GM12878 (cell line): ENCODE measurements at regions not wholly inside any gene's neighbourhood (a gene's known extent, or its start where the extent isn't known, plus 50 kb on each side); places are given as distances from the start of the nearest gene placed in this dataset.

Experiments
- ATAC-seq: fragments of 200-7000 bp; cut with Tn5 transposase; 3 replicates; pipeline ENCODE4 v1.9.1; 2020; ENCODE audit warnings: mild to moderate bottlenecking, moderate library complexity
- BruUV-seq: library from RNA; stranded (reverse); fragments of 400-500 nt; replicated peaks from 2 replicates; lab custom pipeline; 2021; lab: Mats Ljungman, UMichigan
- CTCF ChIA-PET: fragments of 300-600 bp; sonication (Branson Sonifier 250); formaldehyde crosslinking; extraction: SDS; loops from one replicate; lab custom pipeline; 2021; ENCODE audit warnings: inconsistent platforms; lab: Yijun Ruan, JAX
- POLR2A ChIA-PET: fragments of 350-600 bp; formaldehyde crosslinking; extraction: SDS; loops from one replicate; lab custom pipeline; 2021; ENCODE audit warnings: inconsistent platforms; lab: Charles Lee
- RAD21 ChIA-PET: fragments of 300-600 bp; sonication (Branson Sonifier 250); formaldehyde crosslinking; loops from one replicate; lab custom pipeline; 2023; ENCODE audit warnings: antibody characterized with exemption; ENCODE audit not compliant: unreplicated experiment; lab: Charles Lee
- SMC1A ChIA-PET: fragments of 300-600 bp; sonication (Branson Sonifier 250); formaldehyde crosslinking; loops from one replicate; lab custom pipeline; 2023; ENCODE audit not compliant: unreplicated experiment, uncharacterized antibody; lab: Charles Lee
- DNase-seq: peaks from one replicate; pipeline ENCODE4 v3.0.0-alpha.2; 2011; ENCODE audit warnings: low read depth, low spot score
- FAIRE-seq: peaks from 3 replicates; lab custom pipeline; 2011; peaks lifted over from hg19 to GRCh38; lab: Jason Lieb, UNC
- H2AFZ ChIP-seq: 2 replicates; pipeline ENCODE4 v1.6.0; 2011; ENCODE audit warnings: low read depth, low read length, control low read depth; ENCODE audit not compliant: control insufficient read depth
- H3K27ac ChIP-seq: 2 replicates; pipeline ENCODE4 v1.5.1; 2011; ENCODE audit warnings: control low read depth; ENCODE audit not compliant: control insufficient read depth, insufficient read depth
- H3K27me3 ChIP-seq, 2 experiments: replicated peaks in 1 of 2; 2 replicates each; pipeline versions ENCODE4 v1.6.0 to v1.6.1; 2011; ENCODE audit warnings: low read length in 1 of 2; ENCODE audit not compliant: control insufficient read depth in 2 of 2, insufficient read depth in 2 of 2
- H3K36me3 ChIP-seq, 2 experiments: 2 replicates each; pipeline ENCODE4 v1.5.1; 2011; ENCODE audit warnings: low read length in 1 of 2; ENCODE audit not compliant: control insufficient read depth in 2 of 2, insufficient read depth in 2 of 2
- H3K4me1 ChIP-seq: 2 replicates; pipeline ENCODE4 v1.6.1; 2011; ENCODE audit warnings: mild to moderate bottlenecking, low read length, moderate library complexity, mixed read lengths; ENCODE audit not compliant: control insufficient read depth, insufficient read depth
- H3K4me2 ChIP-seq: 2 replicates; pipeline ENCODE4 v1.6.0; 2011; ENCODE audit warnings: control low read depth; ENCODE audit not compliant: control insufficient read depth, insufficient read depth
- H3K4me3 ChIP-seq: fragments of 200-600 bp; sonication (generic); 2 replicates; pipeline ENCODE4 v1.5.1; 2016
- H3K79me2 ChIP-seq: 2 replicates; pipeline ENCODE4 v1.6.0; 2011; ENCODE audit warnings: low read length; ENCODE audit not compliant: control insufficient read depth, insufficient read depth
- H3K9ac ChIP-seq: 2 replicates; pipeline ENCODE4 v1.8.0; 2011; ENCODE audit warnings: low read length, control low read depth, mixed read lengths; ENCODE audit not compliant: control insufficient read depth, insufficient read depth
- H3K9me3 ChIP-seq: replicated peaks from 3 replicates; pipeline ENCODE4 v1.5.1; 2011; ENCODE audit warnings: mild to moderate bottlenecking, low read length; ENCODE audit not compliant: control insufficient read depth, insufficient read depth
- H4K20me1 ChIP-seq: 2 replicates; pipeline ENCODE4 v1.6.0; 2011; ENCODE audit not compliant: control insufficient read depth, insufficient read depth
- BRCA1 ChIP-seq: IDR thresholded peaks from 2 replicates; pipeline ENCODE4 v1.6.1; 2011; ENCODE audit warnings: low read depth, low read length, improper control_type of control experiment
- IKZF1 ChIP-seq: fragments of 450-650 bp; conservative IDR thresholded peaks from 2 replicates; pipeline ENCODE4 v1.6.1; 2017; ENCODE audit warnings: antibody characterized with exemption, mild to moderate bottlenecking
- NFIC ChIP-seq: IDR thresholded peaks from 2 replicates; pipeline ENCODE4 v1.6.1; 2012; ENCODE audit warnings: low read depth, mild to moderate bottlenecking, inconsistent platforms, low read length, moderate library complexity
- RB1 ChIP-seq: fragments of 450-650 bp; formaldehyde crosslinking; IDR thresholded peaks from 2 replicates; pipeline ENCODE4 v1.6.1; 2017; ENCODE audit warnings: mild to moderate bottlenecking, borderline replicate concordance
- RBBP5 ChIP-seq: fragments of 200-600 bp; sonication (generic); conservative IDR thresholded peaks from 2 replicates; pipeline ENCODE4 v1.6.1; 2016
- YBX1 ChIP-seq: fragments of 450-650 bp; IDR thresholded peaks from 2 replicates; pipeline ENCODE4 v1.6.1; 2016; ENCODE audit warnings: antibody characterized with exemption
- YY1 ChIP-seq: IDR thresholded peaks from 2 replicates; pipeline ENCODE4 v1.6.1; 2011; ENCODE audit warnings: low read depth, mild to moderate bottlenecking, low read length
- ZBED1 ChIP-seq: IDR thresholded peaks from 2 replicates; pipeline ENCODE4 v1.6.1; 2016; ENCODE audit warnings: borderline replicate concordance
- ZNF384 ChIP-seq: IDR thresholded peaks from 2 replicates; pipeline ENCODE4 v1.6.1; 2012; ENCODE audit warnings: low read depth, mild to moderate bottlenecking, low read length, improper control_type of control experiment, borderline replicate concordance
- WGBS: methylation state at CpG from one replicate; pipeline ENCODE4 v1.1.6; 2016; ENCODE audit warnings: low lambda C conversion rate; ENCODE audit not compliant: insufficient replicate concordance, insufficient coverage; ENCODE audit errors: missing lambda C conversion rate; 5-methylcytosine and 5-hydroxymethylcytosine counted together
- in situ Hi-C: fragments of 300-500 bp; cut with MboI; formaldehyde crosslinking; loops from 9 replicates; pipeline ENCODE4 v1.14.3; 2018; ENCODE audit warnings: mixed read lengths
- intact Hi-C: fragments of 100-400 bp; cut with micrococcal nuclease; formaldehyde crosslinking; loops from one replicate; pipeline ENCODE4 v1.14.2; 2022; ENCODE audit not compliant: unreplicated experiment
- TF ChIP-seq, protein P1 (sequence below): fragments of 450-650 bp; formaldehyde crosslinking; IDR thresholded peaks from 2 replicates; pipeline ENCODE4 v1.5.0; 2022; ENCODE audit warnings: mild to moderate bottlenecking, missing genetic modification characterization

DNA sequence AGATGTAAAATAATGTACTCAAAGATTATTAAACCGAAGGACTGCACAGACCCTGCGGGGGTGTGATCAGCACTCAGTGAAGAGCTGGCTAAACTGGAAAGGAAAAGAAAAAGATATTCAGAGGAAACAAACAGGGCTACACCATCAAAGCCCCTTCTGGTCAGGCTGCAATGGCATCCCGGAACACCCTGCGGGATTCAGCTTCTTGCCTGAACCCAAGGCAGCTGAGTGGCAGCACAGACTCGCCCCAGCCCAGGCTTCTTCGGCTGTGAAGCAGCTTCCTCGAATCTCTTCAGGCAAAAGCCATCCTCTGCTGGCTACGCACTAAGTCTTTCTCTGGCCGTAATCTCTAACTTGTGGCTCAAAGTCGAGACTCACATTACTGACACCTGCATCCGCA is 220.9 kb downstream of the TEX29 start:
- ATAC-seq (no peak), DNase-seq (no peak), FAIRE-seq (no peak)
- RAD21 ChIA-PET = no interaction called here
- Histone ChIP-seq H3K9me3 (no peaks in the 10 kb centered on the region), H3K27me3 (no peaks in the 10 kb centered on the region), H3K9ac (no peak overlapping the region), H4K20me1 (no peaks in the 10 kb centered on the region), H3K4me1 (no peaks in the 10 kb centered on the region), H3K27ac (no peak overlapping the region), H2AFZ (no peak overlapping the region), H3K4me2 (no peak overlapping the region), H3K4me3 (no peak overlapping the region), H3K79me2 (no peaks in the 10 kb centered on the region), H3K36me3 (no peaks in the 10 kb centered on the region)
- SMC1A ChIA-PET = no interaction called here
- CTCF ChIA-PET = no interaction called here
- WGBS = 38% methylated on average over 11 of the region's 11 CpGs
- TF ChIP-seq RB1 (no peak), IKZF1 (no peak), ZBED1 (no peak), NFIC (no peak), YBX1 (no peak), RBBP5 (no peak), BRCA1 (no peak)
- no TSS peak for BruUV-seq
- intact Hi-C loops (no loop called here), in situ Hi-C loops (no loop called here)
- POLR2A ChIA-PET = no interaction called here

- no peak overlapping the region for H3K9ac ChIP-seq
- H3K27ac ChIP-seq = no peak overlapping the region
- no peaks in the 10 kb centered on the region for H3K79me2 ChIP-seq
- ATAC-seq (no peak), DNase-seq (no peak), FAIRE-seq (no peak)
- H3K4me3 ChIP-seq = no peak overlapping the region
- WGBS = 30% methylated on average over 15 of the region's 15 CpGs
- TF ChIP-seq ZNF384 = no peak
- TF ChIP-seq, protein P1, sequence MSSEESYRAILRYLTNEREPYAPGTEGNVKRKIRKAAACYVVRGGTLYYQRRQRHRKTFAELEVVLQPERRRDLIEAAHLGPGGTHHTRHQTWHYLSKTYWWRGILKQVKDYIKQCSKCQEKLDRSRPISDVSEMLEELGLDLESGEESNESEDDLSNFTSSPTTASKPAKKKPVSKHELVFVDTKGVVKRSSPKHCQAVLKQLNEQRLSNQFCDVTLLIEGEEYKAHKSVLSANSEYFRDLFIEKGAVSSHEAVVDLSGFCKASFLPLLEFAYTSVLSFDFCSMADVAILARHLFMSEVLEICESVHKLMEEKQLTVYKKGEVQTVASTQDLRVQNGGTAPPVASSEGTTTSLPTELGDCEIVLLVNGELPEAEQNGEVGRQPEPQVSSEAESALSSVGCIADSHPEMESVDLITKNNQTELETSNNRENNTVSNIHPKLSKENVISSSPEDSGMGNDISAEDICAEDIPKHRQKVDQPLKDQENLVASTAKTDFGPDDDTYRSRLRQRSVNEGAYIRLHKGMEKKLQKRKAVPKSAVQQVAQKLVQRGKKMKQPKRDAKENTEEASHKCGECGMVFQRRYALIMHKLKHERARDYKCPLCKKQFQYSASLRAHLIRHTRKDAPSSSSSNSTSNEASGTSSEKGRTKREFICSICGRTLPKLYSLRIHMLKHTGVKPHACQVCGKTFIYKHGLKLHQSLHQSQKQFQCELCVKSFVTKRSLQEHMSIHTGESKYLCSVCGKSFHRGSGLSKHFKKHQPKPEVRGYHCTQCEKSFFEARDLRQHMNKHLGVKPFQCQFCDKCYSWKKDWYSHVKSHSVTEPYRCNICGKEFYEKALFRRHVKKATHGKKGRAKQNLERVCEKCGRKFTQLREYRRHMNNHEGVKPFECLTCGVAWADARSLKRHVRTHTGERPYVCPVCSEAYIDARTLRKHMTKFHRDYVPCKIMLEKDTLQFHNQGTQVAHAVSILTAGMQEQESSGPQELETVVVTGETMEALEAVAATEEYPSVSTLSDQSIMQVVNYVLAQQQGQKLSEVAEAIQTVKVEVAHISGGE (CRISPR knock-in tag) = no peak
- no peak for TF ChIP-seq YY1
- no peaks in the 10 kb centered on the region; the same call in 2 of the 3 replicates for H3K9me3 ChIP-seq
- CTCF ChIA-PET = no interaction called here
- intact Hi-C loops (no loop called here), in situ Hi-C loops (no loop called here)
- no peak overlapping the region for H3K4me2 ChIP-seq
- no peaks in the 10 kb centered on the region for H3K4me1 ChIP-seq
- no peaks in the 10 kb centered on the region for H3K27me3 ChIP-seq
- SMC1A ChIA-PET = no interaction called here
- POLR2A ChIA-PET = no interaction called here
- BruUV-seq = no TSS peak
- H3K36me3 ChIP-seq = no peaks in the 10 kb centered on the region
- no peaks in the 10 kb centered on the region for H4K20me1 ChIP-seq
- H2AFZ ChIP-seq = no peak overlapping the region
- RAD21 ChIA-PET = no interaction called here
These were observed 221.5 kb downstream of the TEX29 start for GRCh38 chr13:111541752-111542529.
